ELR (cell line): ENCODE measurements at regions not wholly inside any gene's neighbourhood (a gene's known extent, or its start where the extent isn't known, plus 50 kb on each side); places are given as distances from the start of the nearest gene placed in this dataset.

Experiments
- DNase-seq: peaks from one replicate; pipeline ENCODE4 v3.0.0-alpha.2; 2015; ENCODE audit warnings: low read depth

DNA sequence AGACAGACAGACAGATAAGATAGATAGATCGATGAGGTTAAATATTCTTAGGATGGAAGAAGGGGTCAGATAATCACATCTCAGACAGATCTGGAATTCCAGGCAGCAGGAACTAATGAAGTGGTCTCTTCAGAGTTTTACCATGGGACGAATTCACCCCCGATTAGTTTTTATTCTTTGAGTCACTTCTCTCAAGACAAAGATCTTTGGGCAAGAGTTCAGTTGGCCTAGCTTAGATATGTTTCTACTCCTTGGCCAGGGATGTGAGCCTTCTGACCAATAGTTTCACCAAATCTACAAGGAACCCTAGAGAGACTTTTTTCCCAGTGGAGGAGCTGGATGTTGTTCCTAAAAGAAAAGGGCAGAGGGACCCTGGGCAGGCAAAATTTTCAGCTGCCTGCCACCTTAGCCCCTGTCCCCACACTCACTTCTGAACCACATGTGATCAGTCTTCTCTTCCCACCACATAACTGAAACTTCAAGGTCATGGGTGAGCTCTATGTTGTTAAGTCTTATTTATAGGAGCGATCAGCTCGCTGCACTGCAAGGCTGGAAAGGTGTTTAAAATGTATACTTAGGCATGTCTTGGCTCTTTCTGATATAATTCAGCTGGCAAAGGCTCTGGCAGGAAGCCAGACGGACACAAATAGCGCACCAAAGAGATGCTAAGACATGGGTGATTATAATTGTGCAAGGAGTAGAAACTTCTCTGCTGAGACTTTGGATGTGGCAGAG lies 132.9 kb downstream of the PALM2AKAP2 start:
- DNase-seq = peak; percentile 48

DNA sequence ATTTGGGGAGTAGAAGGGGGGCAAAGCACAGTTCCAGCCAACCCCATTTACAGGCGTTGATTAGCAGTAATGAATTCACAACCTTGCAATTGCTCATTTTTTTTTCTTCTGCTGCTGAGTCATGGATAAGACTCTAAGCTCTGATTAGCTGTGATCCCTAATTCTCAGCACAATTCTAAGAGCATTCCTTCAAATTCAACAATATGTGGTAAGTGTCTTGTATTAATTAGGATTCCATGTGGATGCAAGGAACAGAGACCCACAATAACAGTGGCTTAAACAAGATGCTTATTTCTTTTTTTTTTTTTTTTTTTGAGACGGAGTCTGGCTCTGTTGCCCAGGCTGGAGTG lies 133.4 kb downstream of the PALM2AKAP2 start:
- no peak for DNase-seq

DNA sequence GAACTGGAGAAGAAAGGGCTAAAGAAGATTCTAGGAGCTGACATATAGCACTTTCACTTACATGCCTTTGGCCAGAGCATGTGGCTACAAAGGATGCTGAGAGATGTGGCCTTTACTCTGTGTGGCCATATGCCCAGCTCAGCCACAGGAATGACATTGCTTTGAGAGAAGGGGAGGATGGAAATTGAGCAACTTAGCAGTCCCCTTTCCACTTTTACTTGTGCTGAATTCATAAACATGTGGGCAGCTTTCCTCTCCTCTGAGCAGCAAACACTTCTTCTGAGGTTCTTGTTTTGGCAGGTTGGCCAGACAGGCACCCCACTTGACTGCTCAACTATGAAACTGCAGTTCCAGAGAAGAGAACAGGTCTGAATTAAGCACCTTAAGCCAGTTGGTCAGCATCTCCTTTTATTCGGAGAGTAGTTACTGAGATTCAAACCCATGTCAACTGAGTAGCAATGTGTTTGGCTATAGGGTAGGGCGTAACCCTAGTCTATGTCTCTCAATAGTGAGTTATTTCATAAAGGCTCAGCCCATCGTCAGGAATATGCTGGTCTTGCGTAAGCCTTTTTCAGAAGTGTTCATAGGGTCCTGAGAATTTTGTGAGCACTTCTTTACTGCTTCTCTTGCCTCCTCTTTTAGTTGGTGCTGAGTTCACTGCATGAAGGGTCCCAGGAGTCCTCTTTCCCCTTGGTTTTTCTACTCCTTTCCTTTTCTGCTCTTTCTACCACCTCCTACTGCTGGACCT lies 134.5 kb downstream of the PALM2AKAP2 start:
- peak; percentile 46 for DNase-seq

DNA sequence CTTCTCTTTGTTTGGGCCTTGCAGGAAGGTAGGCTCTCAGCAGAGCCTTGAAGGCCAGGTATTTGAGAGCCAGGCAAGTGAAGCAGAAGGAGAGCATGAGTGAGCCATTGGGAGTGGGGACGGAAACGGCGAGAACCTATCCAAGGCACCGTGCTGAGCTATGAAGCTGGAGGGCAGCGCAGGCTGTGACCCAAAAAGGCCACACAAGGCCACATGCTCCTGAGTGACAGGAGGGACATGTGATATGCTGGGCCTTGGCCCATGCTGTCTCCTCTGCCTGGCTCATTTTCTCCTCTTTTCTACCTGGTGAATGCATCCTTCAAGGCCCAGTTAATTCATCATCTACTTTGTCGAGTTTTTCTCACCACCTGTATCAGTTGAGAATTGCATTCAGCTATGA lies 136.3 kb downstream of the PALM2AKAP2 start:
- DNase-seq = no peak

DNA sequence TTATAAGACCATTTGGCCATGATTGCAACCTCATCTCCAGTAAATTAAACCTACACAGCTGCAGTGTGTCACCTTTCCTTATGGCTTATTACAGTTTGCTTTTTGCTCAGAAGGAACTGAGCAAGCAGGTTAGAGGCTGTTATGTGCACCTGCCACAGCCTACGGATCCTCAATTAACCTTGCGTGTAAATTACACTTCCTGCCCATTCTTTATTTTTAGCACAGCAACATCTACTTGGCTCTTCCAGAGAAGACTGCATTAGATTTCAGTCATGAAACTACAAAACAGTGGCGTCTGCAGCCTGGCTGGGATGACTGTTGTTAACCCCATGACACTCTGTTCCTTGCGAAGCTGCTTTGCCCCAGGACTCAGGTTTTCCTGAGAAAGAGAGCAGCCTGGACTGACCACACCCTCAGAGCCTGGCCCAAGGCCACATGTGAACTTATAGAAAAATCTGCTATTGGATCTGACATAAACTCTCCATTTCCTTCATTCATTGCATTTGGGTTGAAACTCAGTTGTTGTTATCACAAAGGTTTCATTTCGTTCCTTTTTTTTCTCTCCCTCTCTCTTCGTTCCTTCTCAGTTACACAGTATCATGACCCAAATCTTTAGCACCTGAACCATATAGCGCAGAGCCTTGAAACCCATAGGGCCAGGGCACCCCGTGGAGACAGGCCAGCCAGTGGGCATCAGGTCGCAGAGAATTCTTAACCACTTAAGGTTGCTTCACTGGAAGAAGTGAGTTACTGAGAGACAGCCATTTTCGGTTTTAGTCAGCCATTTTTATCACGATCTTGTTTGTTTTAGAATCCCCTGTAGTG lies 138.6 kb downstream of the PALM2AKAP2 start:
- DNase-seq = no peak

DNA sequence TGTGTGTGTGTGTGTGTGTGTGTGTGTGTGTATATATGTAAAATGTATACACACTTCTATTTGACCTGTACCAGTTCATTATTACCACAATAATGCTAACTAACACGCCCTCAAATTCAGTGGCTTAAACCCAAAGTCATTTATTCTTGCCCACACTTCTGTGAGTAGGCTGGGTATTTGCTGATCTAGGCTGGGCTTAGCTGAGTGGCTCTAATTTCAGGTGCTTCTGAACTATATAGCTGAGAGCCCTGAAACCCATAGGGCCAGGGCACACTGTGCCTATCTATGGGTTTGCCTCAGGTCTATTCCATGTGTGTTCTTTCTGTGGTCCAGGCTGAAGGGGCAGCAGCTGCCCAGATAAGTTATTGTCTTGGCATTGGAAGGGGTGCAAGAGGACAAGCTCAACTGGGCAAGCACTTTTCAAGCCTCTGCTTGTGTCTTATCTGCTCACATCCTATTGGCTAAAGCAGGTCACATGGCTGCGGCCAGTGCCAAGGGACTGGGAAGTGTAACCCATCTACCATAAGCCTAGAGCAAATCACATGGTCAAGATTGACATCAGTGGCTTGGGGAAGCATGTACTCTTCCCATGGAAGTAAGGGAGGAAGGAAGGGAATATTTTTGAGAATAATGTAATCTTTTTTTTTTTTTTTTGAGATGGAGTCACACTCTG lies 139.9 kb downstream of the PALM2AKAP2 start:
- no peak for DNase-seq

DNA sequence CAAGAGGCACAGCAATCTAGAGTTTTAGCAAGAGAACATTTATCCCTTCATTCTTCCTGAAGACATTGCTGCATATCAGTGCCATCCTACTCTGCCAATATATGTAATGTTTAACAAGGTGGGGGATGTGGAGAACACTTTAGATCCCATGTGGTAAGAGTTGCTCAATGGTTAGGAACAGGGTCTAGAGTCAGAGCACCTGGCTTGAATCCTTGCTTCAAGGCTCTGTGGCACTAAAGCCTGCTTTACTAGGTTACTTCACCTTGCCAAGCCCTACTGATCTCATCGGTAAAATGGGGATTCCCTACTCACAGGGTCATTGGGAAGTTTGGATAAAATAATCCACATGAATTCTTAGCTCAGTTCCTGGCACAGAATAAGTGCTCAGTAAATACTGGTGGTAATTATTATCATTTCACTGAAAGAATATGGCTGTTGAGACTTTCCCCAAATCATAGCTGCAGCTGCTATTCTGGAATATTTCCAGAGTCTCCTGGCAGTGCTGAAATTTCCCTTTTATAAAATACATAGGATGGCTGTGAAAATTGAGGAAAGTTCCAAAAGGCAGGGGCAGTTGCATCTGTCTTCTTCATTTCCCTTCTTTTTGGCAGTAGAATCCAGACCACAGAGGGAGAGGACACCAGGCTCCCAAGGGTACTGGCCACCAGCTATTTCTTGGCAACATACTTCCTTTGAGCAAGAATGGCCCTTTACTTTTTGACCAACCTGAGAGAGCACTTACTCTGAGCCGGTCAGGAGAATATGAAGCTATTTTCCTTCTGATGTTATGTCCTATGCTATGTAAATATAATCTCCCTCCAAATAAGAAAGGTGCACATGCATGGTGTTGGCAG lies 142.8 kb downstream of the PALM2AKAP2 start:
- DNase-seq = no peak

DNA sequence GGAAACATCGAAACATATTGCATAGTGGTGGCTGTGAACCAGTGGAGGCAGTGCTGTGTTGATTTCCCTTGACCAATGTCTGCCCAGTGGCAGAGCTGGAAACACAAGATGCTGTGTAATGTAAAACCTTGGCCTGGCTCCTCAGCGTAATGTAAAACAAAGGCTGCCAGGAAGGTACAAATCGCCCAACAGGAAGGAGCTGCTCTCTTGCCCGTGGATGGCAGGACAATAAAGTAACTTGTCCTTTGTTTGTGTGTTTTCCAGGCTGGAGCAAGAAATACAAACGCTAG lies 143.4 kb downstream of the PALM2AKAP2 start:
- no peak for DNase-seq

DNA sequence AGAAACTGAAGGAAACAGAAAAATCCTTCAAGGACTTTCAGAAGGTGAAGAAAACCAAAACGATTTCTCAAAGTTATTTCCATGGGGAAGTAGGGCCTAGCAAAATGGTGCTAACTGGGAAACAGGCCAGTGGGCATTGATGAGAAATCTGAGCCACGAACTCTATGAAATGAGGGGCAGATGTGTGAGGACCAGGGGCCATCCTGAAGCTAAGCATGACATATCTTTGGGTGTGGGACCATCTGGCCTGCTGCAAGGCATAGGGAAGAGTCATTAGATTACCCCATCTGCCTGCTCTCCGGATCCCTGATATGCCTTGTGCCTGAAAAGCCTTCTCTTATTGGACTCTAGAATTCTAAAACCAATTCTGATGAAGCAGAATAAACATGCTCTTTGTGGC lies 143.8 kb downstream of the PALM2AKAP2 start:
- DNase-seq = no peak

DNA sequence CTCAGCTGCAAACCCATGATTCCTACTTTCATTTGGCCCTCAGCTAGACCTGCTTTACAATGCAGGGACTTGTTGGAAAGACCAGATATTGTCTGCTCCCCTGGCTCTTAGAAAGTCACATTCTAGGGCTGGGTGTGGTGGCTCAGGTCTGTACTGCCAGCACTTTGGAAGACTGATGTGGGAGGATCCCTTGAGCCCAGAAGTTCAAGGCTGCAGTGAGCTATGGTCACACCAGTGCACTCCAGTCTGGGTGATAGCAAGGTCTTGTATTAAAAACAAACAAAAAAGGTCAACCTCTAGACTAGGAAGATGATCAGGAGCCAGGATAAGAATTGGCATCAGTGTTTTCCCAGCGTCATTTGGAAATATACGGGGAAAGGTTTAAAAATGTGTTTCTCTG lies 145.8 kb downstream of the PALM2AKAP2 start:
- no peak for DNase-seq

DNA sequence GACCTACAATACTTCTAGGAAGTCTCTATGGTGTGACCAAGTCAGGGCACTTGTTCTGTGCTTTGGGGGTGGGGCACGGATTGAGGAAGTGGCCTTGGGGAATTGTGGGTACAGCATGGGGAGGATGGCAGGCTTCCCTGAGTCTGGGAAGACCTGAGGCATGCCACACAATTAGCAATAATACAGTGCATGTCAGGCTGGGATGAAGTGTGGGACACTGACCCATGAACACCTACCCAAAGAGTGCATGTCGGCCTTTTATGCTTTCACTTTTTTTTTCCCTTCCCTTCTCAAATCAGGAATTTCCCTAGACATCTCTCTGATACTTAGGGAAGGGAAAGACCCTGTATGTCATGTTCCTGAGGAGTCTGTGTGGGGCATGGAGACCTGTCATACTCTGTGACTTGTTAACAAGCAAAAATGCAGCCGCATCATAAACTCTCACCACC lies 146.4 kb downstream of the PALM2AKAP2 start:
- DNase-seq = no peak

DNA sequence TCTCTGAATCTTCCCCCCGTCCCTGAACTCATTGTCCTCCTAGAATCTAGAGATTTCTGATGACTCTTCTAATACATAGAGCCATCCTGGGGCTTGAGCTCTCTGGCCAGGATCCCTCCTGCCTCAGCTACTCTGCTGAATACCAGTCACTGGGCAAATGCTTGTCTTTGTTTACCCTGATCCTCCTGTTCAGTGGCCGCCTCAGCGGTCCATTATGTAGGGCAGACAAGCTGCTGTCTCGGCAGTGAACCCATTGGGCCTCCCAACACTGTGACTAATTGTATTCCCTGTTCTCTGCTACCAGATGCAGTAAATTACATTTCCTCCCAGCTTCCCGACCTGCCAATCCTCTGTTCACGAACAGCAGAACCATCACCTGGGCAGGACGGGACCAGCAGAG lies 151.6 kb downstream of the PALM2AKAP2 start:
- no peak for DNase-seq

DNA sequence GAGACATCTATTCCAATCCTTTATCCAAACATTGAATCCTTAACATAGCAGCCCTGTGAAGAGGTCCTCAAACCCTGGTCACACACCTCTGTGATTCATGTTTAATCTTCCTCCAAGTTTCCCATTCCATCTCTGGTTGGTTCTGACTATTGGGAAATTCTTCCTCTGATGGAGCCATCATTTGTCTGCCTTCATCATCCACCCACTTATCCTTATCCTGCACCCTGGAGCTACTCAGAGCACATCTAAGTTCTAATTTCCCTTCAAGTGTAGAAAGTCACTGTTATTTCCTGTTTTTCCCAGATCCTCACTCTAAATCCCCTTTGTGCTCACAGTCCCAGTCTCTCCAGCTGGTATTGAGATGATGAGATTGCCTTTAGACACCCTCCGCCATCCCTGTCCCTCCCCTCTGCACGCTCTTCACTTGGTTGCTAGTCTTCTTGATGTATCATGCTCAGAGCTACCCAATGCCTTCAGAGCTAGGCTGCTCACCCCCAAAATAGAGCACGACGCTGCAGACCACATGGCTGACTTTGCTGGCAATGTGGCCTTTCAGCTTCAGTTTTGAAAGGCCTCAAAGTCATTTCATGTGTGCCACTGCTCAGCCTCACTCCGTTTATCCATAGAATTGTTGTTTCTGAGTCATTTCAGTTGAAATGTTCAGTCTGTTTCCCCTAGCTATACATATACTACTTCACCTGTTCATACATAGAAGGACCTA lies 154.3 kb downstream of the PALM2AKAP2 start:
- no peak for DNase-seq

DNA sequence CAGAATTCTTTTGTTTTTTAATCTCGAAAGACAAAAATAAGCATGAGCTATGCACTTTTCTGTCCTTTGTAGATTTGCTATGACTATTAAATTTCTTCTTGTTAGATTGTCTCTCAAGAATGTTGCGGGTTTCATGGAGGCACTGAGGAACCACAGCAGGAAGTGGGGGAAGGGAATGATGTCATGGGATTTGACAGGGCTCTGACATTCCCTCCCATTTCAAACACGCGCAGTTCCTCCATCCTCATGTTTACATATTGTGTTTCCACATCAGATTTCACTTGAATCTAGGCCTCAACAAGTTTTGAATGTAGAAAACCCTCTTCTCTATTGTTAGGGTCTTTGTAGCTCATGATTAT lies 154.8 kb downstream of the PALM2AKAP2 start:
- DNase-seq = no peak

DNA sequence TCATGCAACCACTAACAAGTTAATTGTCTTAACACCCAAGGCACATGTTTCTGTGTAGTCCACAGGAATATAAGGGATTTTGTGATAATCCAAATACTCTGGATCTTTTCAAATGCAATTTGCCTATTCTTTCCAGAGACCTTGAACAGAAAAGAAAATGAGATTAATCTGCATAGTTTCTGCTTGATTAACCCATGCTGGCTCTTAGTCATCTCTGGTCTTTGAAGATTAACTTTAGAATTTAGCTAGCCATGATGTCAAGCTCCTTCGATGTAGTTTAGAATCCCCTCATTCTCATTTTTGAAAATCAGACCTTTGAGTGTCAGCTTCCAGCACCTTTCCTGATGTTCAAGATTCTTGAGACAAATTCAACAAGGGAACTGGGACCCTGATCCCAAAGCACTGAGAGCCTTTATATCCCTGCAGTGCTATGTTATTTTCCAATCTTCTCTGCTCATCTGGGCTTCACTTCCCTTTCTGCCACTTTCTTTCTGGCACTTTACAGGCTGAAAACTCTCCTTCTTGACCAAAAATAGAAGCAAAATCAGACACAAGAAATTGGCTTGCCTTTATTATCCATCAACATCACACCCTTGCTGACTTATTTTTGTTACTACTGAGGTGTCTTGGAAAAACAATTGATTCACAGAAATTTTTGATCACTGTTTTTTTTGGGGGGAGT lies 155.5 kb downstream of the PALM2AKAP2 start:
- no peak for DNase-seq

DNA sequence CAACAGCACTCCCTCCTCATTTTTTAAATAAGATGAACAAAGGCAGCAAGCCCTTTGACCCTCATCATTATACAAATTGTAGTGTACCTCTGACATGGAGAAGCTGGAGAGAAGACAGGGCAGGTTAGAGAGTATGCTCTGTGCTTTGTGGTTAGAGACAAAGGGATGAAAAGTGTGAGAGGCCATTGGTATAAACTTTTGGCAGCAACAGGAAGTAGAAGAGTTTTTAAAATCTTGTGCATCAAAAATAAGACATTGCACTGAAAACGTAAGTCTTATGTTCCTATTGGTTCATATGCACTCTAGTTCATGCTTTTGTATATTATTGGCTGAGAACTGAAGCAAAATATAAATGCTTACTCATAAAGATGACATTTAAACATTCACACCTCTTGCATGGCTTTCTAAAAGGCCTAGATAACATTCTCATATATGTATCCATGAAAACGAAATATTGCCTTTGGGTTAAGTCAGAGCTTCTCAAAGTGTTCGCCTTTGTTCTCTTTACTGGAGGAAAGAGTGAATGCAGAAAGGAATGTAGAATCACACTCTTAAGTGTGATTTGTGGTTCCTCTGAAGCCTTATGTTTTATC lies 158.0 kb downstream of the PALM2AKAP2 start:
- no peak for DNase-seq

DNA sequence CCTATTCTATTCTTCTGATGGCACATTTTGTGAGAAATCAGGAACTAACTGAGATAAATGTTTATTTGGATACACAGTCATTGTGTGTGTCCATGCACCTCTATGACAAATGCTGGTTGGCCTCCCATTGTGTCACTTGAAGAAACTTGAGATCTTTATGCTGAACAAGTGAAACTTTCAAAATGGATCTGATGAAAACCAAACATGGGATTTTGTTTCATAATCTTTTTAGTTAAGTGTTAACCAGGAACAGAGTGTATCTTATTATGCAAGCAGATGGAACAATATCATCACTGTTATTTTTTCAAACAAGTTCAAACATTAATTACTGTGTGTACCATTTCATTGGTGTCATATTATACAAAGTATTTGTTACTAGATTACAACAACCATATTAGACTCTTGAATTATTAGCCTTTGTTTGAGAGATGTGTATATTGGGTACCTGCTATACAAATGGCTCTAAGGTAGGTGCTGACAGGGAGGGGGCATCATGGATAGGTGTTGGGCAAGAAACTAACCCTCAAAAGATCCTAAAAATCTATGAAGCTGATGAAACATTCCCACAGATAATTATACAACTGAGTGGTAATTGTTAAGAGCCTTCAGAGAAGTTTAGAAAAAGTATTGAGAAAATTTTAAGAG lies 159.8 kb downstream of the PALM2AKAP2 start:
- DNase-seq = no peak

DNA sequence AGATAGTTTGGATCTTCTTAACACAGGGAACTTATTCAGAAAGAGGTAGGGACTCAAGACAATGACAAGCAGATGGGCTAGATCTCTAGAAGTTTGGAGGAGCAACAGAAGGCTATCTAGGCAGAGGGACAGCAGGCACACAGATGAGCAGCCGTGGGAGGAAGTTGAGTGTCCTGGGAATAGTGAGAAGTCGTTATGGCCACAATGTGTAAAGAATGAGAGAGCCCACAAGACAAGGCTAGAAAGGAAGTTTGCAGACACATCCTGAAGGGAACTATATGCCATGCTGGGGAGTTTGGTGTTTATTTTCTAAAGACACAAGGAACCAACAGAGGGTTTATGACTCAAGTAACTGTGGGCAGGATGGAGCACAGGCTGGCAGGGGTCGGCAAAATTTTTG lies 160.6 kb downstream of the PALM2AKAP2 start:
- no peak for DNase-seq

DNA sequence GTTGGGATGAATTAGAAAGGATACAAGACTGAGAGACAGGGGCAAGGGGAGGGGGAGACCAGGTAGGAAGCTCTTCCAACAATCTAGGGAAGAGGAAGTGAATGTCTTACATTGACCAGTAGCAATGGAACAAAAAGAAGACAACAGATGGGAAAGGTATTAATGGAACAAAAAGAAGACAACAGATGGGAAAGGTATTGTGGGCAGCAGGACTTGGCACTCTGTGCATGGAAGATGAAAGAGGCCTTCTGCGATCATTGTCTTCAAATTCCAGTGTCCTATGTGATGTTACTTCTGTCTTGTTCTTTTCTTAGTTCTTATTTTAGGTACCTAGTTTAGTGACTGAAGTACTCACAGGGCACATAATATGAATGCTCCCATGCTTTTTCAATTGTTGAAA lies 161.8 kb downstream of the PALM2AKAP2 start:
- DNase-seq = no peak
